GM23248 (cell line): ENCODE measurements at regions not wholly inside any gene's neighbourhood (a gene's known extent, or its start where the extent isn't known, plus 50 kb on each side); places are given as distances from the start of the nearest gene placed in this dataset.

Experiments used
- EZH2 ChIP-seq: fragments of 200-600 bp; sonication (generic); IDR thresholded peaks from 2 replicates; pipeline ENCODE4 v1.6.1; 2018; ENCODE audit warnings: antibody characterized with exemption, mild to moderate bottlenecking; ENCODE audit not compliant: insufficient read depth, poor library complexity, severe bottlenecking
- EZH2phosphoT487 ChIP-seq: fragments of 200-600 bp; sonication (generic); IDR thresholded peaks from 2 replicates; pipeline ENCODE4 v1.6.1; 2018; ENCODE audit warnings: antibody characterized with exemption, moderate library complexity, mild to moderate bottlenecking, low read depth; ENCODE audit not compliant: insufficient read depth

- TF ChIP-seq EZH2 (no peak), EZH2phosphoT487 (no peak)
These were observed 171.9 kb downstream of the HRH4 start for GRCh38 chr18:24632158-24632988.
